GM23338 (cell line): ENCODE measurements at regions not wholly inside any gene's neighbourhood (a gene's known extent, or its start where the extent isn't known, plus 50 kb on each side); places are given as distances from the start of the nearest gene placed in this dataset.

ENCODE experiments used
- CREB1 ChIP-seq: fragments of 250-450 bp; sonication (Bioruptor Pico); IDR thresholded peaks from 2 replicates; pipeline ENCODE4 v1.5.0; 2020; ENCODE audit warnings: low read depth, mild to moderate bottlenecking, moderate library complexity
- EZH2 ChIP-seq: fragments of 200-600 bp; sonication (generic); IDR thresholded peaks from one replicate; pipeline ENCODE4 v1.8.0; 2017; ENCODE audit warnings: antibody characterized with exemption, mild to moderate bottlenecking, low read depth; ENCODE audit not compliant: unreplicated experiment
- EZH2phosphoT487 ChIP-seq: fragments of 200-600 bp; sonication (generic); IDR thresholded peaks from one replicate; pipeline ENCODE4 v1.8.1; 2018; ENCODE audit warnings: antibody characterized with exemption; ENCODE audit not compliant: unreplicated experiment
- JUNB ChIP-seq: IDR thresholded peaks from one replicate; pipeline ENCODE4 v1.6.1; 2016; ENCODE audit warnings: antibody characterized with exemption; ENCODE audit not compliant: unreplicated experiment
- NANOG ChIP-seq: IDR thresholded peaks from 2 replicates; pipeline ENCODE4 v1.6.1; 2016; ENCODE audit warnings: antibody characterized with exemption, borderline replicate concordance
- POLR2AphosphoS5 ChIP-seq: IDR thresholded peaks from 2 replicates; pipeline ENCODE4 v1.6.1; 2016; ENCODE audit warnings: antibody characterized with exemption, low read depth
- STAT1 ChIP-seq: IDR thresholded peaks from one replicate; pipeline ENCODE4 v1.6.1; 2016; ENCODE audit warnings: antibody characterized with exemption; ENCODE audit not compliant: unreplicated experiment
- ZNF114 ChIP-seq: fragments of 250-450 bp; sonication (Bioruptor Pico); IDR thresholded peaks from 2 replicates; pipeline ENCODE4 v1.5.0; 2020; ENCODE audit warnings: mild to moderate bottlenecking, moderate library complexity
- ZNF331 ChIP-seq: fragments of 250-450 bp; sonication (Bioruptor Pico); IDR thresholded peaks from 2 replicates; pipeline ENCODE4 v1.5.0; 2020; ENCODE audit warnings: low read depth, mild to moderate bottlenecking, moderate library complexity
- TF ChIP-seq, protein P1 (sequence below), 2 experiments: fragments of 200-600 bp in 1 of 2; sonication (generic) in 1 of 2; conservative IDR thresholded peaks; 2 replicates each; pipeline versions ENCODE4 v1.5.1 to v1.6.1; 2016 to 2017; ENCODE audit warnings: antibody characterized with exemption in 2 of 2, low read depth in 2 of 2, mild to moderate bottlenecking in 2 of 2, moderate library complexity in 1 of 2
- TF ChIP-seq, protein P2 (sequence below): IDR thresholded peaks from one replicate; pipeline ENCODE4 v1.6.1; 2018; ENCODE audit warnings: antibody characterized with exemption; ENCODE audit not compliant: unreplicated experiment
- TF ChIP-seq, protein P3 (sequence below): IDR thresholded peaks from 2 replicates; pipeline ENCODE4 v1.6.1; 2016; ENCODE audit warnings: antibody characterized with exemption
- TF ChIP-seq, protein P4 (sequence below): fragments of 250-450 bp; sonication (Bioruptor Pico); IDR thresholded peaks from 2 replicates; pipeline ENCODE4 v1.5.0; 2020; ENCODE audit warnings: mild to moderate bottlenecking, moderate library complexity

DNA sequence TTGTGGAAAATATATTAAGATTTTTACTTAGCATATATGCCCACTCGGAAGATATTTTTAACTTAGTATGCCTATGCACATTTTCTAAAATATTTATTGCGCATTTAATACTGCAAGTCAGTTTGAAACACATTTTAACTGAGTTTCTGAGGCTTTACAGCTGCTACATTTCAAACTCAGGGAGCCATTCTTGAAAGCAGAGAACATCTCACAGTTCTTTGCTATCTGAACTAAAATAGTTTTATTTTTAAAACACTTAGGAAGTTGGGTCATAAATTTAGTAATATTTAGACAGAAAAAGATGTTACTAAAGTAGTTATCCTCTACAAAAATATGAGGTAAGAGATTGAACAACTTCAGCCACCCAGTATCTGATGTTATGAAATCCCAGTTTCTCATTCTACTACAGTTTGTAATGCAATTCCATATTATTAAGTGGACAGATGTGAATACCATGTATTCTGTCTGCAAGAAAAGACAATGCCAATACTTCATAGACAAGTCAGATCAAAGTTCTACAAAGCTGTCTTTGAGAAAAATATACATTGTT, 409.9 kb upstream of the EDIL3 start:
- TF ChIP-seq, protein P1, sequence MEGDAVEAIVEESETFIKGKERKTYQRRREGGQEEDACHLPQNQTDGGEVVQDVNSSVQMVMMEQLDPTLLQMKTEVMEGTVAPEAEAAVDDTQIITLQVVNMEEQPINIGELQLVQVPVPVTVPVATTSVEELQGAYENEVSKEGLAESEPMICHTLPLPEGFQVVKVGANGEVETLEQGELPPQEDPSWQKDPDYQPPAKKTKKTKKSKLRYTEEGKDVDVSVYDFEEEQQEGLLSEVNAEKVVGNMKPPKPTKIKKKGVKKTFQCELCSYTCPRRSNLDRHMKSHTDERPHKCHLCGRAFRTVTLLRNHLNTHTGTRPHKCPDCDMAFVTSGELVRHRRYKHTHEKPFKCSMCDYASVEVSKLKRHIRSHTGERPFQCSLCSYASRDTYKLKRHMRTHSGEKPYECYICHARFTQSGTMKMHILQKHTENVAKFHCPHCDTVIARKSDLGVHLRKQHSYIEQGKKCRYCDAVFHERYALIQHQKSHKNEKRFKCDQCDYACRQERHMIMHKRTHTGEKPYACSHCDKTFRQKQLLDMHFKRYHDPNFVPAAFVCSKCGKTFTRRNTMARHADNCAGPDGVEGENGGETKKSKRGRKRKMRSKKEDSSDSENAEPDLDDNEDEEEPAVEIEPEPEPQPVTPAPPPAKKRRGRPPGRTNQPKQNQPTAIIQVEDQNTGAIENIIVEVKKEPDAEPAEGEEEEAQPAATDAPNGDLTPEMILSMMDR (conservative IDR thresholded peaks at IDR 0.05; ENCODE audit: low read depth in 2 of 2), result no peak
- TF ChIP-seq JUNB (no peak), EZH2 (no peak), POLR2AphosphoS5 (no peak), ZNF331 (CRISPR knock-in tag) (no peak), EZH2phosphoT487 (no peak), STAT1 (no peak), CREB1 (CRISPR knock-in tag) (no peak), NANOG (no peak), ZNF114 (no peak)
- TF ChIP-seq, protein P2, sequence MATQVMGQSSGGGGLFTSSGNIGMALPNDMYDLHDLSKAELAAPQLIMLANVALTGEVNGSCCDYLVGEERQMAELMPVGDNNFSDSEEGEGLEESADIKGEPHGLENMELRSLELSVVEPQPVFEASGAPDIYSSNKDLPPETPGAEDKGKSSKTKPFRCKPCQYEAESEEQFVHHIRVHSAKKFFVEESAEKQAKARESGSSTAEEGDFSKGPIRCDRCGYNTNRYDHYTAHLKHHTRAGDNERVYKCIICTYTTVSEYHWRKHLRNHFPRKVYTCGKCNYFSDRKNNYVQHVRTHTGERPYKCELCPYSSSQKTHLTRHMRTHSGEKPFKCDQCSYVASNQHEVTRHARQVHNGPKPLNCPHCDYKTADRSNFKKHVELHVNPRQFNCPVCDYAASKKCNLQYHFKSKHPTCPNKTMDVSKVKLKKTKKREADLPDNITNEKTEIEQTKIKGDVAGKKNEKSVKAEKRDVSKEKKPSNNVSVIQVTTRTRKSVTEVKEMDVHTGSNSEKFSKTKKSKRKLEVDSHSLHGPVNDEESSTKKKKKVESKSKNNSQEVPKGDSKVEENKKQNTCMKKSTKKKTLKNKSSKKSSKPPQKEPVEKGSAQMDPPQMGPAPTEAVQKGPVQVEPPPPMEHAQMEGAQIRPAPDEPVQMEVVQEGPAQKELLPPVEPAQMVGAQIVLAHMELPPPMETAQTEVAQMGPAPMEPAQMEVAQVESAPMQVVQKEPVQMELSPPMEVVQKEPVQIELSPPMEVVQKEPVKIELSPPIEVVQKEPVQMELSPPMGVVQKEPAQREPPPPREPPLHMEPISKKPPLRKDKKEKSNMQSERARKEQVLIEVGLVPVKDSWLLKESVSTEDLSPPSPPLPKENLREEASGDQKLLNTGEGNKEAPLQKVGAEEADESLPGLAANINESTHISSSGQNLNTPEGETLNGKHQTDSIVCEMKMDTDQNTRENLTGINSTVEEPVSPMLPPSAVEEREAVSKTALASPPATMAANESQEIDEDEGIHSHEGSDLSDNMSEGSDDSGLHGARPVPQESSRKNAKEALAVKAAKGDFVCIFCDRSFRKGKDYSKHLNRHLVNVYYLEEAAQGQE, result no peak
- TF ChIP-seq, protein P3, sequence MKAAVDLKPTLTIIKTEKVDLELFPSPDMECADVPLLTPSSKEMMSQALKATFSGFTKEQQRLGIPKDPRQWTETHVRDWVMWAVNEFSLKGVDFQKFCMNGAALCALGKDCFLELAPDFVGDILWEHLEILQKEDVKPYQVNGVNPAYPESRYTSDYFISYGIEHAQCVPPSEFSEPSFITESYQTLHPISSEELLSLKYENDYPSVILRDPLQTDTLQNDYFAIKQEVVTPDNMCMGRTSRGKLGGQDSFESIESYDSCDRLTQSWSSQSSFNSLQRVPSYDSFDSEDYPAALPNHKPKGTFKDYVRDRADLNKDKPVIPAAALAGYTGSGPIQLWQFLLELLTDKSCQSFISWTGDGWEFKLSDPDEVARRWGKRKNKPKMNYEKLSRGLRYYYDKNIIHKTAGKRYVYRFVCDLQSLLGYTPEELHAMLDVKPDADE, result no peak
- TF ChIP-seq, protein P4, sequence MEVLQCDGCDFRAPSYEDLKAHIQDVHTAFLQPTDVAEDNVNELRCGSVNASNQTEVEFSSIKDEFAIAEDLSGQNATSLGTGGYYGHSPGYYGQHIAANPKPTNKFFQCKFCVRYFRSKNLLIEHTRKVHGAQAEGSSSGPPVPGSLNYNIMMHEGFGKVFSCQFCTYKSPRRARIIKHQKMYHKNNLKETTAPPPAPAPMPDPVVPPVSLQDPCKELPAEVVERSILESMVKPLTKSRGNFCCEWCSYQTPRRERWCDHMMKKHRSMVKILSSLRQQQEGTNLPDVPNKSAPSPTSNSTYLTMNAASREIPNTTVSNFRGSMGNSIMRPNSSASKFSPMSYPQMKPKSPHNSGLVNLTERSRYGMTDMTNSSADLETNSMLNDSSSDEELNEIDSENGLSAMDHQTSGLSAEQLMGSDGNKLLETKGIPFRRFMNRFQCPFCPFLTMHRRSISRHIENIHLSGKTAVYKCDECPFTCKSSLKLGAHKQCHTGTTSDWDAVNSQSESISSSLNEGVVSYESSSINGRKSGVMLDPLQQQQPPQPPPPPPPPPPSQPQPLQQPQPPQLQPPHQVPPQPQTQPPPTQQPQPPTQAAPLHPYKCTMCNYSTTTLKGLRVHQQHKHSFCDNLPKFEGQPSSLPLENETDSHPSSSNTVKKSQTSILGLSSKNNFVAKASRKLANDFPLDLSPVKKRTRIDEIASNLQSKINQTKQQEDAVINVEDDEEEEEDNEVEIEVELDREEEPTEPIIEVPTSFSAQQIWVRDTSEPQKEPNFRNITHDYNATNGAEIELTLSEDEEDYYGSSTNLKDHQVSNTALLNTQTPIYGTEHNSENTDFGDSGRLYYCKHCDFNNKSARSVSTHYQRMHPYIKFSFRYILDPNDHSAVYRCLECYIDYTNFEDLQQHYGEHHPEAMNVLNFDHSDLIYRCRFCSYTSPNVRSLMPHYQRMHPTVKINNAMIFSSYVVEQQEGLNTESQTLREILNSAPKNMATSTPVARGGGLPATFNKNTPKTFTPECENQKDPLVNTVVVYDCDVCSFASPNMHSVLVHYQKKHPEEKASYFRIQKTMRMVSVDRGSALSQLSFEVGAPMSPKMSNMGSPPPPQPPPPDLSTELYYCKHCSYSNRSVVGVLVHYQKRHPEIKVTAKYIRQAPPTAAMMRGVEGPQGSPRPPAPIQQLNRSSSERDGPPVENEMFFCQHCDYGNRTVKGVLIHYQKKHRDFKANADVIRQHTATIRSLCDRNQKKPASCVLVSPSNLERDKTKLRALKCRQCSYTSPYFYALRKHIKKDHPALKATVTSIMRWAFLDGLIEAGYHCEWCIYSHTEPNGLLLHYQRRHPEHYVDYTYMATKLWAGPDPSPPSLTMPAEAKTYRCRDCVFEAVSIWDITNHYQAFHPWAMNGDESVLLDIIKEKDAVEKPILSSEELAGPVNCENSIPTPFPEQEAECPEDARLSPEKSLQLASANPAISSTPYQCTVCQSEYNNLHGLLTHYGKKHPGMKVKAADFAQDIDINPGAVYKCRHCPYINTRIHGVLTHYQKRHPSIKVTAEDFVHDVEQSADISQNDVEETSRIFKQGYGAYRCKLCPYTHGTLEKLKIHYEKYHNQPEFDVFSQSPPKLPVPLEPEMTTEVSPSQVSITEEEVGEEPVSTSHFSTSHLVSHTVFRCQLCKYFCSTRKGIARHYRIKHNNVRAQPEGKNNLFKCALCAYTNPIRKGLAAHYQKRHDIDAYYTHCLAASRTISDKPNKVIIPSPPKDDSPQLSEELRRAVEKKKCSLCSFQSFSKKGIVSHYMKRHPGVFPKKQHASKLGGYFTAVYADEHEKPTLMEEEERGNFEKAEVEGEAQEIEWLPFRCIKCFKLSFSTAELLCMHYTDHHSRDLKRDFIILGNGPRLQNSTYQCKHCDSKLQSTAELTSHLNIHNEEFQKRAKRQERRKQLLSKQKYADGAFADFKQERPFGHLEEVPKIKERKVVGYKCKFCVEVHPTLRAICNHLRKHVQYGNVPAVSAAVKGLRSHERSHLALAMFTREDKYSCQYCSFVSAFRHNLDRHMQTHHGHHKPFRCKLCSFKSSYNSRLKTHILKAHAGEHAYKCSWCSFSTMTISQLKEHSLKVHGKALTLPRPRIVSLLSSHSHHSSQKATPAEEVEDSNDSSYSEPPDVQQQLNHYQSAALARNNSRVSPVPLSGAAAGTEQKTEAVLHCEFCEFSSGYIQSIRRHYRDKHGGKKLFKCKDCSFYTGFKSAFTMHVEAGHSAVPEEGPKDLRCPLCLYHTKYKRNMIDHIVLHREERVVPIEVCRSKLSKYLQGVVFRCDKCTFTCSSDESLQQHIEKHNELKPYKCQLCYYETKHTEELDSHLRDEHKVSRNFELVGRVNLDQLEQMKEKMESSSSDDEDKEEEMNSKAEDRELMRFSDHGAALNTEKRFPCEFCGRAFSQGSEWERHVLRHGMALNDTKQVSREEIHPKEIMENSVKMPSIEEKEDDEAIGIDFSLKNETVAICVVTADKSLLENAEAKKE (CRISPR knock-in tag), result no peak
